ENCODE measurements at regions not wholly inside any gene's neighbourhood (a gene's known extent, or its start where the extent isn't known, plus 50 kb on each side); places are given as distances from the start of the nearest gene placed in this dataset.

GRCh38 chr1:43019226-43019625, 60.6 kb upstream of the SLC2A1 start:
- Histone ChIP-seq H3K9ac (no peak overlapping the region), H3K27ac (ENCODE audit: low read depth in 2 of 2, low read length in 1 of 2) (no peak overlapping the region), H4K20me1 (ENCODE audit: insufficient read depth) (no peaks in the 10 kb centered on the region), H3K4me3 (ENCODE audit: low read depth in 2 of 2, low read length in 1 of 2) (no peak overlapping the region), H3K79me2 (ENCODE audit: insufficient read depth) (no peaks in the 10 kb centered on the region), H2AFZ (ENCODE audit: low read depth) (no peak overlapping the region), H3F3A (replicated peaks; ENCODE audit: insufficient read depth) (no peaks in the 10 kb centered on the region), H3K9me2 (no peaks in the 10 kb centered on the region), H3K36me3 (replicated peaks in 1 of 2; ENCODE audit: control insufficient read depth in 1 of 2, insufficient read depth in 2 of 2, low read length in 1 of 2) (no peaks in the 10 kb centered on the region), H3K9me3 (no peaks in the 10 kb centered on the region), H3K27me3 (ENCODE audit: insufficient read depth) (peaks cover 11% of the 10 kb centered on the region; the same call in 1 of the 2 replicates), H3K4me2 (no peak overlapping the region), H3K4me1 (ENCODE audit: control insufficient read depth in 1 of 2, insufficient read depth in 2 of 2, low read depth in 1 of 2, low read length in 1 of 2) (no peaks in the 10 kb centered on the region; a peak in 1 of 4 replicates)
- ChIA-PET CTCF (interaction anchor here (0.7 kb wide), 1 partner anchor 10 kb away, joined by 3 read pairs; no protein-coding TSS in a partner anchor), POLR2A (no interaction called here)
- TF ChIP-seq RCOR1 (IDR thresholded peaks at IDR 0.05; ENCODE audit: low read length) (no peak), JUND (IDR thresholded peaks at IDR 0.05) (no peak), YY1 (IDR thresholded peaks at IDR 0.05; ENCODE audit: low read depth) (no peak), SIN3A (IDR thresholded peaks at IDR 0.05; ENCODE audit: borderline replicate concordance, low read depth, low read length) (no peak), MAX (IDR thresholded peaks at IDR 0.05; ENCODE audit: low read depth) (no peak)
- DNase-seq = no peak
- WGBS (ENCODE audit: low lambda C conversion rate) = 81% methylated on average over 3 of the region's 3 CpGs

DNA sequence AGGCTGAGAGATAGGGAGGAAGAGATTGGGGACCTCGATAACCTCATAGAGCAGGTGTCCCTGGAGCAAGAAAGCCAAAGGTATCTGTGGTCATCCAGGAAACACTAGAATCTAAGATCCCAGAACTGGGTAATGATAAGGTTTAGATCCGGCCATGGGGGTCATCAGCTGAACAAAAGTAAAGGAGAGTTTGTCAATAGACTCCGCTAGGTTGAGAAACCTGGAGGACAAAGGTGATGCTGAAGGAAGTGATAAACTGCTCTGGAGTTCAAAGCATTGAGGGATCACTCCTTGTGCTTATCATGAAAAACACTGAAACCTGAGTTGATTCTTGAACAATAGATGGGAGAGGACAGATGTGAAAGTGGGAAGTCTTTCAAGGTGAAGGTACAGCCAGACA, 59.5 kb upstream of the SLC2A1 start:
- Histone ChIP-seq H3K4me2 (no peak overlapping the region), H3K9ac (no peak overlapping the region), H4K20me1 (ENCODE audit: insufficient read depth) (no peaks in the 10 kb centered on the region), H3K79me2 (ENCODE audit: insufficient read depth) (no peaks in the 10 kb centered on the region), H3K9me3 (no peaks in the 10 kb centered on the region), H3K9me2 (no peaks in the 10 kb centered on the region), H3K27ac (ENCODE audit: low read depth in 2 of 2, low read length in 1 of 2) (no peak overlapping the region), H3K27me3 (ENCODE audit: insufficient read depth) (peaks cover 11% of the 10 kb centered on the region; the same call in 1 of the 2 replicates), H3F3A (replicated peaks; ENCODE audit: insufficient read depth) (no peaks in the 10 kb centered on the region), H3K36me3 (replicated peaks in 1 of 2; ENCODE audit: control insufficient read depth in 1 of 2, insufficient read depth in 2 of 2, low read length in 1 of 2) (no peaks in the 10 kb centered on the region), H3K4me3 (ENCODE audit: low read depth in 2 of 2, low read length in 1 of 2) (no peak overlapping the region), H3K4me1 (ENCODE audit: control insufficient read depth in 1 of 2, insufficient read depth in 2 of 2, low read depth in 1 of 2, low read length in 1 of 2) (no peaks in the 10 kb centered on the region; a peak in 1 of 4 replicates), H2AFZ (ENCODE audit: low read depth) (no peak overlapping the region)
- CTCF ChIA-PET = no interaction called here
- TF ChIP-seq, protein P1, sequence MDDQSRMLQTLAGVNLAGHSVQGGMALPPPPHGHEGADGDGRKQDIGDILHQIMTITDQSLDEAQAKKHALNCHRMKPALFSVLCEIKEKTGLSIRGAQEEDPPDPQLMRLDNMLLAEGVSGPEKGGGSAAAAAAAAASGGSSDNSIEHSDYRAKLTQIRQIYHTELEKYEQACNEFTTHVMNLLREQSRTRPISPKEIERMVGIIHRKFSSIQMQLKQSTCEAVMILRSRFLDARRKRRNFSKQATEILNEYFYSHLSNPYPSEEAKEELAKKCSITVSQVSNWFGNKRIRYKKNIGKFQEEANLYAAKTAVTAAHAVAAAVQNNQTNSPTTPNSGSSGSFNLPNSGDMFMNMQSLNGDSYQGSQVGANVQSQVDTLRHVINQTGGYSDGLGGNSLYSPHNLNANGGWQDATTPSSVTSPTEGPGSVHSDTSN (IDR thresholded peaks at IDR 0.05) = no peak
- TF ChIP-seq GABPA (IDR thresholded peaks at IDR 0.05; ENCODE audit: low read depth) (no peak), EZH2phosphoT487 (IDR thresholded peaks at IDR 0.05; ENCODE audit: borderline replicate concordance, low read depth) (no peak), USF2 (IDR thresholded peaks at IDR 0.05; ENCODE audit: borderline replicate concordance, low read depth, low read length) (no peak), SIN3A (IDR thresholded peaks at IDR 0.05; ENCODE audit: borderline replicate concordance, low read depth, low read length) (no peak), RXRA (IDR thresholded peaks at IDR 0.05; ENCODE audit: borderline replicate concordance, low read depth) (no peak), POLR2AphosphoS5 (IDR thresholded peaks at IDR 0.05; ENCODE audit: low read depth, low read length) (no peak)
- POLR2A ChIA-PET = no interaction called here
- DNase-seq = no peak
- 39% methylated on average over 3 of the region's 3 CpGs for WGBS (ENCODE audit: low lambda C conversion rate)

Measured in SK-N-SH (cell line).